Dermis microvascular lymphatic vessel endothelial cell (primary cell): ENCODE measurements at regions not wholly inside any gene's neighbourhood (a gene's known extent, or its start where the extent isn't known, plus 50 kb on each side); places are given as distances from the start of the nearest gene placed in this dataset.
"Not testable (repeated sequence)": the region's sequence is repeated elsewhere in the genome, so short reads cannot be mapped to it uniquely, and the experiment has no call there.

Experiments used
- DNase-seq, 2 donors: peaks; one replicate each; pipeline versions ENCODE4 v3.0.0 to v3.0.0-alpha.2; 2010; ENCODE audit warnings: low read depth in 2 of 2

DNA sequence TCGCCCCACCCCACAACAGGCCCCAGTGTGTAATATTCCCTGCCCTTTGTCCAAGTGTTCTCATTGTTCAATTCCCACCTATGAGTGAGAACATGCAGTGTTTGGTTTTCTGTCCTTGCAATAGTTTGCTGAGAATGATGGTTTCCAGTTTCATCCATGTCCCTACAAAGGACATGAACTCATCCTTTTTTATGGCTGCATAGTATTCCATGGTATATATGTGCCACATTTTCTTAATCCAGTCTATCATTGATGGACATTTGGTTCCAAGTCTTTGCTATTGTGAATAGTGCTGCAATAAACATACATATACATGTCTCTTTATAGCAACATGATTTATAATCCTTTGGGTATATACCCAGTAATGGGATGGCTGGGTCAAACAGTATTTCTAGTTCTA, 132.7 kb downstream of the SNX10 start:
- DNase-seq: not testable (repeated sequence)

DNA sequence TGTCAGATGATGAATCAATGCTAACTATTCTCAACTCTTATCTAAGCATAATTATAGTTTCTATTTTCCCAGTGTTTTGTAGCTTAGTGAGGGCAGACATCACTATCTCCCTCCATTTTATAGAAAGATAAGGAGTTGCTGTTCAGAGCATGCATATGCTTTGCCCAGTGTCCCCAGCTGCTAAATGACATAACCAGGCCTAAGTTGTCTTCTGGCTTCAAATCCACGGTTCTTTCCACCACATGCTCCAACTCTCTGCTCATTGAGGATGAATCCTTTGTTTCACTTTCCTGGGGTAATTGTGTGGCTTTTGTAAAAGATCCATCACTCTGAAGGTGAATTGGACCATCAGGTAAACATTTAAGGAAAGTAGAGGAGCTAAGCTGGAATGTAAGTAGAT, 134.0 kb downstream of the SNX10 start:
- DNase-seq: no peak

DNA sequence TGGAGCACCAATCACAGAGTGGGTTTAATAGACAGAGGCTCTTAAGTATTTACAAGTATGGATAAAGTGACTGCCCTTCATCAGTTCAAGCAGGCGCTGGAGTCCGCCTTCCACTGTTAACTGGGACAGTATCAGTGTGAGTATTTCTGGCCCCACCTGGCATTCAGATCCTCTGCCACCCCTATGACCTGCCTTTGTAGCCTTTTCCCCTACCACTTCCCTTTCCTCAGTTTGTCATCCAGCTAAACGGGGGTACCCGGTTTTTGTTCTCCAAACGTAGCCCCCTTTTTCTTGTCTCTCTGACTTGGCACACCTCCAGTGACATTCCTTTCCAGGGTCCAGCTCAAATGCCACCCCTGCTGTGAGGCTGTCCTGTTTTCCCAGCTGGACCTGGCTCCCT, 134.4 kb downstream of the SNX10 start:
- DNase-seq: no peak

DNA sequence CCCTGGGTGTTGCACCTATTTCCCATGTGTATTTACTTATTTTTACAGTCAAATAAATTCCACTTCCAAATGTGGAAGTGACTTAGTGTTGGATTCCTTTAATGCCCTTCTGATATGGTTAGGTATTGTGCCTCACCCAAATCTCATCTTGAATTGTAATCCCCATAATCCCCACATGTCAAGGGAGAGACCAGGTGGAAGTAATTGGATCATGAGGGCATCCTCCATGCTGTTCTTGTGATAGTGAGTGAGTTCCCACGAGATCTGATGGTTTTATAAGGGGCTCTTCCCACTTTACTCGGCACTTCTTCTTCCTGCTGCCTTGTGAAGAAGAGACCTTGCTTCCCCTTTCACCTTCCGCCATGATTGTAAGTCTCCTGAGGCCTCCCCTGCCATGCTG, 136.9 kb downstream of the SNX10 start:
- DNase-seq: no peak

DNA sequence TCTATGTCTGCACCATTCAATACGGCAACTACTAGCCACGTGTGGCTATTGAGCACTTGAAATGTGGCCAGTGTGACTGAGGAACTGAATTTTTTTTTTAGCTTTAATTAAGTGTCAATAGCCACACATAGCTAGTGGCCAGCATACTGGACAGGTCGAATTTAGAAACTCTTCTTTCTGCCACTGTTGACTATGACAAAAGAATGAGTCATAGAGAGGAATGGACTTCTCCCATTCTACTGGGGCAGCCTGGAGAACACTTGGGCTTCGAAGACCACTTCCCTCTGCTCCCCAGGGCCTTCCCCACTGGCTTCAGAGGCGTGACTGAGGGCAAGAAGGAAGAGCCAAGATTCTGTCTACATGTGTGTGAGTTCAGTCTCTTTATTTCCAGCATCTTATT, 137.5 kb downstream of the SNX10 start:
- DNase-seq: no peak

DNA sequence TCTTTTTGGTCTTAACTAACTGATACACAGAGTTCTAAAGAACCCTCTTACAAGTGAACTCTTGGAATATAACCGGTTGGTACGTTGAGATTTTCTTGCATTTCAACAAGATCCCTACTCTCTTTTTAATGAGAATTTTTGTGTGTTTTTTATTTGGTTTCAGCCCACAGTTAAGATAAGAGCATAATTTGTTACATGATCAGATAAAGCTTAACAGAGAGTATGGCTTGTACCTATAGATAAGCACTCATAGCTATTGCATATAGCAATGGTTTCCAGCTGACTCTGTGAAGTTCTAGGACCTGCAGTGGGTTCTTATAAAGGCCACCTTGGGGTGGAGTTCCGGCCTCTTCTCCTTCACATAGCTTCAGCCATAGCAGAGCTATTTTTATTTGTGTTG, 143.3 kb downstream of the SNX10 start:
- DNase-seq: no peak

DNA sequence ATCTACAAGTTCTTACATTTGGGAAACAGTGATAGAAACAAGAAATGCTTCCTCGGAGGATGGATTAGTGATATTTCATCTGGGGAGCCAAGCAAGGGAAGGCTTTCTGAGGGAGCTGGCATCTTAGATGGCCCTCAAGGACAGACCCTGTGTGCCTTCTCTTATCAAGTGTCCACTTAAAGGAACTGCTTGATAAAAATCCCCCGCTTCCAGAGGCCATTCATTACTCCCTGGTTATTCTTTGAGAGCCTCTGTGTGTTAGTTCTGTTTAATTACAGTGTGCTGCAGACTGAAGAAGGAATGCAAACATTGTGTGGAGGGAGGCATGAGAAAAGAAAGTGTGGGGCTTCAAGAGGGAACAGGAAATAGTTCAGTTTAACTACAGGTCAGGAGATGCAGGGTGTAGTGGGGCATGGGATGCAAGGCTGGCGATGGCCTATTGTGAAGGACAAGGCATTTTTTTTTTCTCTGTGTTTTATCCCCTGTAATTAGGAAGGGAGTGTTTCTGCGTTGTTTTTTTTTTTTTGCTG, 145.4 kb downstream of the SNX10 start:
- no peak for DNase-seq

DNA sequence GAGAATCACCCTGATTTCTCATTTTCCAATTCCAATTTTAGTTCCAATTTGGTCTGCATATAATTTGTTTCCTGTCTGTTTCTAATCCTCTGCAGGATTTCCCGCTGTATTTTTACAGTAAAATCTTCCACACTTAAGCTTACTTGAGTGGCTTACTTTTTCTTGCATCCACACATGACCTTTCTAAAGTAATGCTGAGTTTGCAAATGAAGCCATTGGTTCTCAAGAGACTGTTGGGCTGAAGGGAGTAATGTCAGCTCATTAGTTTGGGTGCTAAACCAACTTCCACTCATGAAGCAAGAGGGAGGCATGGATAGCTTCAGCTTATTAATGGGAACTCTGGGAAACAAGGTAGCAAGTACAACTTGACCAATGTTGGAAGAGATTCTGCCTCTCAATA, 146.4 kb downstream of the SNX10 start:
- no peak for DNase-seq

DNA sequence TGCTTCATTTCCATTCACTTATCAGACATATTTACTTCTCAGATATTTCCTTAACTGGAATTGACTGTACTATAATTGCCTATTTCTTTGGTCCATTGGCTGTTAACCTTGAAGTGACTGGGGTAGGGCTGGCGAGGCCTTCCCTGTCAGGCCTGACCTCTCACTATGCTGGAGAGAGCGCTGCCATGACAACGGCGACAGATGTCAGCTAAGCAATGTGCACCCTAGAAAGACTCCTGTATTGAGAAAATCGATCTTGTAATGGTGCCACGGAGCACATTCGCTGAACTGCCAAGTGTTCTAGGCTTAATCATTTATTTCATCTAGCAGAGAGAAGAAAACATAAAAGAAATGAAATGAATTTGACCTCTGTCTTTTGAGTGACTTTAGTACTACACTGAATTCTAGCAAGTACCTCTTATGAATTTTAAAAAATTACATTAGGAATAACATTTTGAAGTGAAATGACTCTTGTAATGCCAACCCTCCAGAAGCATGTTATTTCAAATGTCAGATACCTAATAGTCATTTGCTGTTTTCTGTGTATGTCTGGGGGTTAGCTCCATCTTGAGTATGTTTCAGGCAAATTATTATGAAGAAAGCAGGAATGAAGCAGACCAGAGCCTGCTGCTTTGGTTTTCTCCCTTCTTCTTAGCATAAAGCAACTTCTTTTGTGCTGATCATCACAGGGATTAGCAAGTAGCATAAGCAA, 148.0 kb downstream of the SNX10 start:
- no peak for DNase-seq

DNA sequence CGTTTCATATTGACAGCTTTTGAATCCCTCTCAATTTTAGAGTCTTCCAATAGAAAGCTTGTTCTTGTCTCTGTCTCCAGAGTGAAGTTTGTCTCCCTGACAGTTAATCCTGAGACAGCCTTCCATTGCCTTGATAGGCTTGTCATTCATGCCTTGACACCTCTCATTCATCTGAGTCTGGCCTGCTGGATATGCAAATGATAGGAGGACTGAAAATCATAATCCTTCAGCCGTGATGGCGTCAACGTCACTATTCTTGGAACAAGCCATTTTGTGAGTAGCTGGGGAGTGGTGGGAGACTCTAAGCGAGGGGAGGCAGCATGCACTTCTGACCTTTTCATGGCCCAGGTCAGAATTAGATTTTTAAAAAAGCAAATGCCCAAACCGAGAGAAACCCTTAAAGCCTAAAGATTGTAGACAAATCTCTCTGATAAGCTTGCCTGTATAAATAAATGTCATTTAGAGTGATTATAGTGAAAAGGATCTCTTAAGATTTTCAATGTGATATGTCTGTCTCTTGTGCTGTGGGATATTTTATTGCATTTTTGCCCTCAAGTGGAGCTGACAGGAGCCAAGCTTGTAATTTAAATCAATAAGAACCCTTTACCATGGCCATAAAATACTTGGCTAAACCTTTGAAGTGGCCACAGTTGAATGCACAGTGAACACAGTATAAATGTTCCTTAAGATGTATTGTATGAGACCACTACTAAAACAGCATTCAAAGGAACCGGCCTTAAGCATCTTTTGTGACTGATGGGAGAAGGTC, 148.8 kb downstream of the SNX10 start:
- DNase-seq: no peak

DNA sequence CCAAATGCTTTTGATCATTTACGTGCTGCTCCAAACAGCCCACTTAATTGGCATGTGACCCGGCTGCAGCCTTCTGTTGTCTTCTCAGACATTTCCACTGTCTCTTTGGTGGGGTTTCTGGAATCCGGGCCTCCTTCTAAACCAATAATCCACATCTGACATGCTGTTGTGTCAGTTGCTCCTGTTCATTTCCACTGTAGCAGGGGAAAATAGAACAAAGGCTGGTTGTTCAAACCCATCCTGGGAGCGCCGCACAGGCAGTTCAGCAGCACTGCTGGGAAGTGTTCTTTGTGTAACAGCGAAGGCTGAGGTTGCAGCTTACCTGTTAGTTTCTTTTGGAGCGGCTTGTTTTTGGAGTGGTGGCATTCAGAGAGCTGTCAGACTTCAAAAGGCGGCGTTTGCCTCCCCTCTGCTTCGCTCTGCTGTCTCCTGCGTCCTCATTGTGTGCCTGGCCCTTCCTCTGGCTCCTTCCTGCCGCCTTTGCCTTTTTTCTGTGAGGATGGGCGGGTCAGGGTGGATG, 149.4 kb downstream of the SNX10 start:
- DNase-seq: no peak

DNA sequence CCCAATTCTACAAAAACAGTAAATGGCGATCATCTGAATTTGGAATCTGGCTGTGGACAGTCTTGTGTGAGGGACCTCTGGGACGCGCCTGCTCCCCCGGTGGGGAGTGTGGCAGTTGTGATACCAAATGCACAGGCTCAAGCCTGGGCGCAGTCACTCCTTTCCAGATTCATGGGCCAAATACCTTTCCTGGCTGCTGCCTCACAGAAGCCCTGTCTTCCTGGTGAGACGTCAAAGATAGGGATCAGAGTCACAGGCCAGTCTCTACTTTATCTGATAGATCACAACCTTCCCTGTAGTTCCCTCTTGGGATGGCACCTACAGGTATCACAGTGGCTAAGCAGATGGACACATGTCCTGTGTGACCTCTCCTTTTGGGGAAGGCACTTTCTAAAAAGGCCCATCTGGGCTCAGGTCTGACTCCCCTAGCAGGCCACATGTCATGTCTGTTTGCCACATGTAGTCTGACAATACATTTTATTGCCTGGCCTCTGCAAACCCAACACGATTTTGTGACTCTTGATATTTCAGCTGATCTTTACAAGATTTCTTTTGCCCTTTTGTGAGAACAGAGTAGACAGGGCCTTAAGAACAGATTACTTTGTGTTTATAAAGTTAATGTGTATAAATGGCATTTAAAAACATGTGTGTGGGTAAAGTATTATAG, 150.1 kb downstream of the SNX10 start:
- DNase-seq: no peak

DNA sequence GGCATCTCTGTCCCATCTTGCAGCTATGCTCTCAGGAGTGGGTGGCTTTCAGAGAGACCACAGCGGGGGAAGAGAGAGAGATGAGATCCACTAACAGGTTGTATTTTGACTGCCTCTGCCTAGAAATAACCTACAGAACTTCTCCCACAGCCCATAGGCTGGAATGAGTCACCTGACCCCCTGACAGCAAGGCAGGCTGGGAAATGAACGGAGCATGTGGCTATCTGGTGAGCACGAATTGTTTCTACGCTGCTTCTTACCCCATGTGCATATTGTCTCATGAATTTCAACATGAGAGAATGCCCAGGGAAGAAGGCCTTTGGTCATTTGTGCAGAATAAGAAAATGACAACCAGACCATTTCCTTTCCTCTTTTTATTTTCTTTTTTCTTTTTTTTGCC, 151.3 kb downstream of the SNX10 start:
- DNase-seq: no peak

DNA sequence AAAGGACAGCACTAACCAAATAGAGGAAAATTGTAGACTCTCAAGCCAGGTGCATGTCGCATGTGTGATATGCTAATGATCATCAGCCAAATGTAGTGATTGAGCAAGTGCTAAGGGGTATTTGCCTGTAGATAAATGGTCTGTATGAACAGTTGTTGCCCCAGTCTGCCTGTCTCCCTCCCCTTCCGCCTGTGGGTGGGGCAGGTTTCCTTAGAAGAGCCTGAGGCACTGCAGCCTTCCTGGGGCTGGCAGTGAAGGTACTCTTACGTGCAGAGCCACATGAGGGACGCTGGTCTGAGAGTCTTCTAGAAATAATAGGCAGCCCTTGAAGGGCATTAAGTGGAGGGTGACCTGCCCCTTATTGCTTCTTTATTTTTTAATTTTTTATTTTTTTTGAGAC, 152.1 kb downstream of the SNX10 start:
- no peak for DNase-seq

DNA sequence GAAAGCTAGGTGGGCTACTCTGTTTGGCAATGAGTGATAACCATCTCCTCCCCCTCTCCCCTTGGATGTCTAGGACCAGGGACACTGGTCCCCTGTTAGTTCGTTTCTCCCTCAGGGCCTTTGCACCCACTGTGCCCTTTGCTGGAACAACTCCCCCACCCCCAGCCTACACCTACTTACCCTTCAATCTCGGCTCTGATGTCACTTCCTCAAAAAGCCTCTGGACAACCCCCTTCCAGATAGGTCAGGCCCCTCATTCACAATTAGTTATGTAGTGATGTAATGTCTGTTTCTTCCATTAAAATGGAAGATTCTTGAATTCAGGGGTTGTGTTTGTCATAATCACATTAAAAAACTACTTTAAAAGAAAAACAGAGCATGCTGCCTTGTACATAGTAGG, 152.9 kb downstream of the SNX10 start:
- no peak for DNase-seq

DNA sequence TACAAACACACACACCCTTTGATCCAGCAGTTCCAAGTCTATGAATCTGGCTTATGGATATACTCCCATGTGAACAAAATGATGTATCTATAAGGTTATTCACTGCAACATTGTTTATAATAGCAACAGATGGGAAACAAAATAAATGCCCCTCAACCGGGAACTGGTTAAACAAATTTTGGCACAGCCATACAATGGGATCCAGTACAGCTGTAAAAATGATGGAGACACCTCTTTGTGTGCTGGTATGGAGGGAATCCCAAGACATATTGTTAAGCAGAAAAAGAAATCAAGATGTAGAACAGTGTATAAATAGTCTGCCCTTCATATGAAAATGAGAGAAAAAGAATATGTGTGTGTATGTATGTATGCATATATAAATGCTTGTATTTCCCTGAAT, 155.5 kb downstream of the SNX10 start:
- no peak for DNase-seq

DNA sequence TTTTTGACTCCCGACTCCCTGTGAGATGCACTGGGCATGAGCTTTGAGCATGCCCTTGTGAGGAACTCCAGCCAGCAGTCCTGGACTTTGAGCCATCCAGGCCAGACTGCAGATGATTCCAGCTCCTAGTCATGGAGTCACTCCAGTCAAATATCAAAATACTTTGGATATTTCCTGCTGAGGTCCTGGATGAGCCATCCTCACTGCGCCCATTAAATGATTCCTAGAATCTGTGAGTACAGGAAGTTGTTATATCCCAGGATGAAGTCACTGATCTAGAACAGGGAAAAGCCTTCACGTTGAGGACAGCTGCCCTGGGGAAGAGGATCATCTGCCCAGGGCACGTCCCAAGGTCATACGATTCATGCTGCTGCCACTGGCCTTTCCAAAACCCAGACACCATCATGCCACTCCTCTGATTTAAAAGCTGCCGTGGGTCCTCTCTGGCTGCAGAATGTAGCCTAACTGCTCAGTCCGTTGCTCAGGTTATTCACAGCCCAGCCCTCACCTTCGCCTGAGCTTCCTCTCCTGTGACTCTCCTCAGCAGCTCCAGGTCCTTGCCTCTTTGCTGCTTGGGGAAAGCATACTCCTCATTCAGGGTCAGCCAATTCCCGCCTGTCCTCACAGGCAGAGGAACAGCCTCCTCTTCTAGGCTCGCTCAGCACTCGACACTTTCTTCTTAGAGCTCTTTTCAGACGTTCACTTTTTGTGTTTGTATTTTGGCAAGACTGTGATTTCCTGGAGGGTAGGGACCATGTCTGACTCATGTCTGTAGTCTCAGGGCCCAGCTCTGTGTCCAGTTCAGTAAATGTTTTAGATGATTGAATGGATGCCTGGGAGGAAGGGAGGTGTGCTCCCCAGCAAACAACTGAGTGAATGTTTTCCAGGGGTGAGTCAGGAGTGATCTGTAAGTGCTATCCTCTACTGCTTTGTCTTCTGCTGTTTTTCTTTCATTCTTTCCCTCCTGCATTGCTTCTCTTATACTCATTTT, 157.8 kb downstream of the SNX10 start:
- peak in 1 of 2 donors; percentile 96 for DNase-seq

DNA sequence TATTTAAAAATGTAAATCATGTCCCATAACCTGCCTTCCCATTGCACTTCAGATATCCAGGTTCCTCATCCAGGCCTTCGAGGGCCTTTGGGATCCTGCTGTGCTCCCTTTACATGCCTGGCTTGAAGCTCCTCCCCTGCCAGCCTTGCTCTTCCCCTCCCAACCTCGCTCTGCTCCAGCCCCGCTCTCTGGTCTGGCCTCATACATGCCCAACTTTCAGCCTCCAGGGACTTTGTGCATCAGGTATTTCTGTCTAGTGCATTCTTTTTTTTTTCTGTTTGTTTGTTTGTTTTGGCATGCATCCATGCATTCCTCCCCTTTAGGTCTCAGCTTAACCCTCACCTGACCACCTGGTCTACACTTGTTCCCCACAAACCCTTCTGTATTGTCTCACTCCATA, 160.3 kb downstream of the SNX10 start:
- peak in 1 of 2 donors; percentile 24 for DNase-seq

DNA sequence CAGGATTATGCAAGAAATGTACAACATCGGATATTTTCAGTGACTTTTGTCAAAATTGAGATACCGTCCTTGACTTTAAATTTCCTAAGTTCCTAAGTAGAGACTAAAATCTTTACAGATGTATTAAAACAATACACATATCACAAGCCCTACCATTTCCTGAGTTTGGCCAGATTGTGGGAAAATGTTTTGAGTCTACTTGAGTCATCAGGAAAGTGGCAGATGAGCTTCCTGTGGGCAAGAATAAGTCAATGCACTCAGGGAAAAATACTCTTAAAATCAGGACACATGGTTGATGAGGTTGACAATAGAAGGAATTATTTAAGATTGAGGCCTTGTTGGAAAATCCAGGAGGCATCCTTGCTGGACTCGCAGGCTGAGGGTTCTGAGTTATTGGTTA, 162.5 kb downstream of the SNX10 start:
- peak; percentile 30 to 97 for DNase-seq

DNA sequence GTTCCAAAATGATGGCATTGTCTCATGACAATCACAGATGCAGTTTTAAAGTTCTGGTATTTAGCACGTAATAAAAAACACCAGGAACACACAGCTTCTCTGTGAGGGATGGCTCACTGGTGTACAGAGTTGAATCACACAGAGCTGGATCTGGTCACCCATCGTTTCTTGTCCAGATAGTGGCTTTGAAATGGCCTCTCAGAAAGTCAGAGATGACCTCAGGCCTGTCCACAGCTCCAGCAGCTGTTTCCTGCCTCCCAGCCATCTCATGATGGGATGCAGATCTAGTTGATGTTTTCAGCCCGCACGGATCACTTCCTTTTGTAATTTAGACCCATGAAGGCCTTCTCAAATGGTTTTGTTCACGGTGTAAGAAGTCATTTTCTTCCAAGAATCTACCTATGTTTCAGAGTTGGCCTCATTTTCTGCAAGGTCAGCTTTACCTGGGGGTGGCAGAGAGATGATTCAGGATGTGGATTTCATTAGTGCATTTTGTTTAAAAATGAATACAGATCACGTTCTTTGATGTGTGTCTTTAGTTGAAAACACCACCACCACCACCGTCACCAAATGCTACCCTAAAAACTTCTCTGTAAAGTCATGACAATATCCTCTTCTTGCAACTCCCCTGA, 166.2 kb downstream of the SNX10 start:
- DNase-seq: peak; percentile 65 to 90
